Kidney capillary endothelial cell (primary cell): ENCODE measurements at regions not wholly inside any gene's neighbourhood (a gene's known extent, or its start where the extent isn't known, plus 50 kb on each side); places are given as distances from the start of the nearest gene placed in this dataset.

Source experiments
- DNase-seq: peaks from one replicate; pipeline ENCODE4 v3.0.0-alpha.2; 2018; ENCODE audit warnings: low spot score

DNA sequence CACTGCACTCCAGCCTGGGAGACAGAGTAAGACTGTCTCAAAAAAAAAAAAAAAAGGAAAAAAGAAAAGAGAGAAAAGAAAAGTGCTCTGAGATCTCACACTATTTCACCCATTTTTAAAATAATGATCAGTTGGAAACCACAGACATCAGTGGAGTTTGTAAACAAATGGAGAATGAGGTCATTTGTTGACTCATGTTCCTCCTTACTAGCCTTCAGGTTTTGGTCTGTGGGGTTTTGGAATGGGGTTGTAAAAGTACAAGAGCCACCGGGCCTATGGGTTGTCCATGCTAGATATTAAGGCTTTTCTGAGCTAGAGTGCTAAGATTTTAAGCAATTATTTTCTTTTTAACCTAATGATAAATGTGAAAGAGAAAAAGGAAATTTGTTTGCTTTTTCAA, 104.4 kb upstream of the PRL start:
- no peak for DNase-seq

DNA sequence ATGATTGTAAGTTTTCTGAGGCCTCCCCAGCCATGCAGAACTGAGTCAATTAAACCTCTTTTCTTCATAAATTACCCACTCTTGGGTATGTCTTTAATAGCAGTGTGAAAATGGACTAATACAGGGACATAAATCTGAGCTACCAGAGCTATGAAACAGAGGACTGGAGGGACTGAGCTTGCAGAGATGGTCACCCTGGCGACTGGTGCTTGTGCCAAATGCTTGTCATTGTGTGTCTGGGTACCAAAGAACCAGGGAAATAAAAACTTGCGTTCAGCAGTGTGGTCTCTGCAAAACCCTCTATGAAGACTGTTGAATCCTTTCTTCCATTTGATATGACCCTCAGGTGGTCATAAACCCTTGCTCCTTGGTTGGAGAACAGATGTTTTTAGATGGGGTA, 105.1 kb upstream of the PRL start:
- DNase-seq = no peak

DNA sequence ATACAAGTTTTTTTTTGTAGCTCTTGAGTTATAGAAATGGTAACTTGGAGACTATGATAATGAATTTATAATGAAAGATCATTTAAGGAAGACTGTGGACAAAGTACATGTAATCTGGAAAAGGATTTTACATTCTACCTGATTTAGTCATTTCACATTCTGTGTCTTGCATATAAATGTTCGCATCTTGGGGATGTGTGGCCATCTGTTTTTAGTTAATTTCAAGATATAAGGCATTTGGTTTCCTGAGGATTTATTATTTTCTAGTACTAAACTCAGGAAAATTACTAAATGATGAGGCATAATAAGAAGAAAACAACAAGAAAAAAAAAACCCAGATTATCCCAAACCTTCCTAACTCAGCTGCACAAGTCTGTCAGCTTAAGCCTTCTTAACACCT, 112.7 kb upstream of the PRL start:
- DNase-seq = no peak

DNA sequence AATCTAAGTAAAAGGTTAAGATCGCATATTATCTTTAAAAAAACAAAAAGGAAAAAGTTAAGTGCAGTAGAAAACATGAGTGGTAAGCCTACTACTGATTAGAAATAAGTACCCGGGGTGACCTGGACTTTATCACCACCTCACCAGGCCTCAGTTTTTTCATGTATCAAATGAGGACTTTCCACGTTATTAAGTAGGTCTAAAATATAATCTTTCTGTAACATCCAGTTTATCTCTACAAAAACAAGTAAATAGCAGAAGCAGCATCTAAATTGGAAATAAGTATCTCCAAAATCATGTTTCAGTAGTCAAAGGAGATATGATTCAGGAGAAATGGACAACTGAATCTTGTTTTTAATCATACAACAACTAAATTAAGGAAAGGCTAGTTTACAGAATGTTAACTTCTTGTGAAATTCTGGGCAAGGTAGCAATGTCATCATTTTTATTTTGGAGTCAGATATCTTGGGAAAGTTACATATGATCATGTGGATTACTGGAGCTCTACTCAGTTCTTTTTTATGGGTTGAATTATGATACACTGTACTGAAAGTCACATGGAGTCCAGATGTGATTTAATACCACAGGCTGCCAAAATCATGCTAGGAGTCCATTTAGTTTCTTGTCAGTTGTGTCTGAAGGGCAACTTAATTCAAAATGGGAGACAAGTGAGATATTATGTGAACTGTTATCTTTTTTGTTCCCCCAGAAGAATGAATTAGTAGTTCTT, 114.7 kb upstream of the PRL start:
- DNase-seq = no peak

DNA sequence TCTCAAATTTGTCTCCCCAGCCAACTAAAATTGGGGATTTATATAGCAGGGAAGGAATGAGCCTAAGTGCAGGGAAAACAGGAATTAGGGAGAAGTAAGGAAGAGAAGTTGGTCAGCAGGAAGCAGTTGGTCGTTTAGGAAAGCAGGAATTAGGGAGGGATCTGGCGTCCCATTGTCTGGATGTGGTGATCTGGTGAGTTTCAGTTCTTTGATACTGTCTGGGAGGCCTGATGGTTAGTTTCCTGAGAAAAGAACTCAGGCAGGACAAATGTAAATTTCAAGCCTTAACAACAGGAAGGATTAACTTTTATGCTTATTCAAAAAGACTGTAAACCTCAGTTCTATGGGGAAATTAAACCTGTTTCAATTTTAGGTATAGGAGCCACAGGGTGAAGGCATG, 116.2 kb upstream of the PRL start:
- DNase-seq = no peak

DNA sequence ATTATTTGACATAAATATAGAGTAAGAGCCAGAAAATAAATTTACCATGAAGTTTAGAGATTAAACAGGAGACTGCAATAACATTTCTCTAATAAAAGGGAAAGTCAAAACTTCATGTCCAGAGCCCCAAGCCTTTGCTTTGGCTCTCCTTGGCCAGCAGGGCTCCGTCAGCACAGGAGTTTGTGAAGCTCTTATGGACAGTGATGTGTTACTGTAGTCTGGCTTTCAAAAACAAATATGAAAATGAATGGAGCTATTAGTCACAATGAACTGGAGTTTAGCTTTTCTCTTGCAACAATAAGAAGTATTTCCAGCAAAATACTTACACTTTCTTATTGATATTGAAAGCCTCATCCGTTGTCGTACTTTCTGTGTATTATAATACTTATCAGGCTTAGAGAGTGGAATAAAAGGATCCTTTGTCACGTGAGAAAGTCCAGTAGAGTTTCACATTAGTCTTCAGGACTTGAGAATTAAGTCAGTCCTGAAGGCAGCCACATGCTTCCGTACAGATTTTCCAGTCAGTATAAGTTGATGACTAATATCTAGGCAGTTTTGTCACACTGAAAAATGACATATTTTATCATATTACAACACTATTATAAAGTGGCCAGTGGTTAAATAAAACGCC, 117.0 kb upstream of the PRL start:
- no peak for DNase-seq

DNA sequence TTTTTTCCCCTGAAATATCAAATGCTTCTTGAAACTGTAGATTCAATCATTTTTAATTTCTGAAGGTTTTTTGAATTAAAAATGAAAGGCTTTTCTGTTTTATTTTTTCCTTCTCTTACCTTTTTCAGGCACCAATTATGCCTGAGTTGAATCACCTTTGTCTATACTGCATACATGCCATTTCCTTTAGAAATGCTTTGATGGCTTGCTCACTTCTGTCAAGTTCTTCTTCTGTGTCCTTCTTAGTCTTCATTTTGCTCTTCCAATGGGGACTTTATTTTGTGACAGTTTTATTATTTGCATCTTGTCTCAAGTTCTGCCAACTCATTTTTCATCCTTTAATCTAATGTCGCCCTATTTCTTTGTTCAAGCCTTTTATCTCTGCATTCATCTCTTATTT, 121.9 kb upstream of the PRL start:
- no peak for DNase-seq

DNA sequence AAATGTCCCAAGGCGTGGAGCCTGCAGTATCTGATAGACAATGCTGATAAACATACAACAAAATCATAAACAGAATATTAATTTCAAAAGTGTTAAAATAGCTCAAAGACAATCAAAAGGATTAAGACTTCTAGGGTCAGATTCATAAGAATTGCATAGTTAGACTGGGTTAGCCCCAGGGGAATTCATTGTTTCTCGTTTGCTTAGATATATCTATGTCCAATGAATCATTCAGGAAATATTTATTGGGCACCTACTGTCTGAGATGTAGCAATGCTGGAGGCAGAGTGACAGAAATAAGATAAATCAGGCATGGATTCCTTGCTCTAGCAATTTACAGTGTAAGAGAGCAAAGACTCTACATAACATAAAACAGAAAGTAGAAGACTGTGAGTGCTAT, 124.4 kb upstream of the PRL start:
- DNase-seq = peak; percentile 7

DNA sequence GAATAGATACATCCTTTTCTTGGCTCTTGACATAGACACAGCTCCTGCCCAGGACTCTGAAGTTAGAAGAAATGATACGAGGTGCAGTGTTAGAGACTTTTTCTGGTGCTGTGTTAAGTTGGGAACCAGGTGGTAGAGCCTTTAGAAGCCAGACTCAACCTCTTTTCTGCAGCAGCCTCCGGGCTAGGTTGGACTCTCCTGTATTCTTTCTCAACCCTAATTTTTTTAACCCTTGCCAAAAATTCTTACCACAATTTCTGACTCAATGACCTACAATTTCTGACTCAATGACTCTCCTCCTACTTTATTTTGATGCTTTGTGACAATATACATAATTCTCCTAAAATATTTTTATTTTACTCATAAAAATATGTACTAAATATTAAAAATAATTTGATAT, 127.4 kb upstream of the PRL start:
- no peak for DNase-seq

DNA sequence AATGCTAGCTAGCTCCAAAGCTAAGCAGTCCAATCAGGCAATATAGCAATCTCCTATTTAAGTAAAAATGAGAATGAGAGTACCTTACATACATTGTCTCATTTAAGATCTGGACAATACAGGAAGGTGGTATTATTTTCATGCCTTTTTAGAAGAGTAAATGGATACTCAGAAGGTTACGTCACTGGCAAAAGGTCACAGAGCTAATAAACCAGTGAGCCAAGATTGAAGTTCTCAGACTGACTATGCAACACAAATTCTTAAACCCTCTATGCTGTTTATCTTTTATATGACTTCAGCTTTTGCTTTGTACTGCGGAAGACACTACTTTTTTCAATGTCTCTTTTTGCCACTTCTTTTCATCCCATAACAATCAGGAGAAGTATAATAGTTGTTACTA, 135.2 kb upstream of the PRL start:
- no peak for DNase-seq

DNA sequence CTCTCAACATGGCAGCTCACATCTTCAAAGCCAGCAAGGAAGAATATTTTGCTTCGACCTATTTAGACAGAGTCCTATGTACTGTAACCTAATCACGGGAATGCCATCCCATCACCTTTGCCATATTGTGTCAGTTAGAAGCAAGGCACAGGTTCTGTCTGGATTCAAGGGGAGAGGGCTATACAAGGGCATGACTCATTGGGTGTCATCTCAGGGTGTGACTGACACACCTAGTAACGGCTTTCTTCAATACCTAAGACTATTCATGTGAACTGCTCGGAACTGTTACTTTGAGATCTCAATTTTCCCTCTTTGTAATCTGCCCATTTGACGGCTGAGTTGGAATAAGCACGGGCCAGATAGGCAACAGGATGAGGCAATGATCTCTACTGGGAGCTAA, 135.6 kb upstream of the HDGFL1 start:
- DNase-seq = no peak

DNA sequence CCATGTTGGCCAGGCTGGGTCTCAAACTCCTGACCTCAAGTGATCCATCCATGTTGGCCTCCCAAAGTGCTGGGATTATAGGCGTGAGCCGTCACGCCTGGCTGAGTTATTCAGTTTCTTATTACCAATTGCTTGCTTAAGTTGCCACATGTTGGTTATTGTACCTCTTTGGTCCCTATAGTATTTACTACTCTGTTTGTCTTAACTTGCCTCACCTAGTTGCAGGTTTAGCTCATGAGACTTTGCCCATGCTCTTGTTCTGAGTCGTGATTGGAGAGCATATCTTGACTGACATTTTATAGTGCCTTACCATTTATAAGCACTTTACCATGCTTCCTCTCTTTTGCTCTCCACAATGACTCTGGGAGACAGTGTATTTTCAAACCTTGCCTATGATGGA, 134.2 kb upstream of the HDGFL1 start:
- no peak for DNase-seq

DNA sequence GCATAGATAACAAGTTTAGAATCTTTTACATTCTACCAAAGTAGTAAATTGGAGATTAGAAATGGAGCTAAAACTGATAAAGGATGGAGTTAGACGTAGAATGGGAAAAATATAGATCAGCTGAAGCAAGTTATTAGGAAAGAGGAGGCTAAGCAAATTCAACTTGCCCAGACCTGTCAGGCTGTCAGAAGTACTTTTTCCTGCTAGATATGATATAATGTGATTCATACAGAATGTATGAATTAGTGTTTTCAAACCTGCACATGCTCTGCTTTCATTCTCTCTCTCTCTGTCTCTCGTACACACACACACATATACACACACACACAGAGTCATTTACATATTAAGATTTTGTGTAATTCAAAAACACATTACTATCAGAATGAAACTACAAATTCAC, 133.2 kb upstream of the HDGFL1 start:
- DNase-seq = no peak

DNA sequence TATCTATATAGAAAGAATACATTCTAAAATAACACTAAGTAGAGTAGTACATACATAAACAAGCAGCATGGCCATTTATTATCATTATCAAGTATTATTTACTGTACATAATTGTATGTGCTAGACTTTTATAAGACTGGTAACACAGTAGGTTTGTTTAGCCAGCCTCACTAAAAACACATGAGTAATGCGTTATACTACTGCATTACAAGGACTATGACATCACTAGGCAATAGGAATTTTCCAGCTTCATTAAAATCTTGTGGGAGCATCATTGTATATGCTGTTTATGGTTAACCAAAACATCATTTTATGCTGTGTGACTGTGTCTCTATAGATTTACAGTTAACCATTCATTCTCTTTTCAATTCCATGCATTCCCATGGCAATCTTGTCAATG, 131.7 kb upstream of the HDGFL1 start:
- DNase-seq = no peak

DNA sequence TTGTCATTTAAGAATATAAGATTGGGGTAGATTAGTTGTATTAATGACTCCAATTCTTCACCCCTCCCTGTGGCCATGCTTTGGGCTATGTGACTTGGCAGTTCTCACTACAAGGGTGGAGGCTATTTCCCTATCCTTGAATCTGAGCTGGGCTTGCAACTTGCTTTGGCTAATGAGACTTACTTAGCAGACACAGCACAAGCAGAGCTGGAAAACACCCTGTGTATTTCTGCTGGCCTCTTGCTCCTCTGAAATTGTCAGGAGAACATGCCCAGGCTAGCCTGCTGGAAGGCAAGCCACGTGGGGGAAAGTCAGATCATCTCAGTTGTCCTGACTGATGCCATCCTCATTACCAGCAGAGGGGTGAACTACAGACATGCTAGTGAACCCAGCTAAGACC, 126.5 kb upstream of the HDGFL1 start:
- DNase-seq = no peak

DNA sequence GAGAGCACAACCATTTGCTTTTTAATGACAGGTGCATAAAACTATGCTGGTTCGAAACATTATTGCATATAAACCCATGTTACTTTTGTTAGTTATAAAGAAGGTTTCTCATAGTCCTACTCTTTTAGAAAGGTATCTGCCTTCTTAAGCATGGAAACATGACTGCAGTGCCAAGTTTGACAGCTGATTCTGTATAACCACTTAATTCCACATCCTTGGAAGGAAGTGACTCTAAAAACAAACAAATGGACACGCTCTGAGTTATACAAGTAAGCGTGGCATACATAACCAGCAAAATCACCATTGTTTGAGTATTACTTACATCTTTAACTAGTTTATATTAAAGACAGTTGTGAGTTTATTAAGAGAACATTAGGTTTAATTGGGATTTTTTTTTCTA, 125.0 kb upstream of the HDGFL1 start:
- DNase-seq = no peak

DNA sequence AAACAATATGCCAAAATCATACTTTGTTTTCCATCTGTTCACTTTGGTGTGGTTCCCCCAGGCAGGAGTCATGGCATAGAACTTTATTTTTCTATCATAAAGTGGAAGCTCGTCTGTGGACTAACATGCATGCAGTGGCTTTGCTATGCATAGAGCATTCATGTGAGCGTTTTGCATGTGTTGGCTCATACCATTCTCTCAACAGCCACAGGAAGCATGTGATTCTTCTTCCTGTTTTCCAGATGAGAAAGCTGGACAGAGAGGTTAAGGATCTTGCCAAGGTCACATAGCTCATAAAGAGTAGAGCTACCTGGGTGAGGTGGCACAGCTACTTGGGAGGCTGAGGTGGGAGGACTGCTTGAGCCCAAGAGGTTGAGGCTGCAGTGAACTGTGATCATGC, 123.4 kb upstream of the HDGFL1 start:
- DNase-seq = peak; percentile 19

DNA sequence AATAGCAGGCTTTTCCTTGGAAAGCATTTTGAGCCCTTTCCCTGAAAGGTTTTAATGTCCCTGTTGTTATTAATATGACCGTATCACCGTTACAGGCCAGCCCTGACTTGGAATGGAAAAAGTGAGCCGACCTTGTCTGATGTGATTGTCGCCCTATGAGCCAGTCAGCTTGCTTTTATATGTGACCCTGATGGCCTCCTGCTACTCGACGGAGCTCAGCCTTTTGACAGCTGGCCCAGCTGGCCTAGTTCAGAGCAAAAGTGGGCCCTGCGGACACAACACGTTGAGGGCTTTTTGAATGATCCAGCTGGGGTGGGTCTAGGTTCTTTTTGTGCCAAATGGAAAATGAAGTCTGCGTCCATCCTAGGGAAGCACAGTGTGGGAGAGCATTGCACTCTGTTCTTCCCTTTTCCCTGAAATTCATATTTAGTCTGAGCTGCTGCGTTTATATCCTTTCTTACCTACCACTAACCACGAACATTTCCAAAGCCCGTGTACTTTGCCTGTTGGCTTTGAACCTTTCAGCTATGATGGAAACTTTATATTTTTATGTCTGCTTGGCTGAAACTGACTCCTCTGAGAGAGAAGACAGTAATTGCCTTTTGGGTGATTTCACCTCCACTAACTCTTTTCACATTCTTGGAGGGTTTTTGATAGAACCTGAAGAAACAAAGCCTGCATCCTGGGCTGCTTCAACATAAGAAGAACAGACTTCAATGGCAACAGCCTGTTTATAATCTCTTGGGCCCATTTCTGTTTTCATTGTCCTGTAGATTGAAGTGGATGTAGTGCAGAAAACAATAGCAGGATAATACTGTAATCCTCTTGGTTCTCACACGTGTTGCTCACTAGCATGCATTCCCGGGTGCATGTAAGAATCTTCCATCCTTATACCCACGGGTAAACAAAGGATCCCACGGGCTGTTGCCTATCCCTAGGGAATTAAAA, 121.8 kb upstream of the HDGFL1 start:
- peak; percentile 26 for DNase-seq

DNA sequence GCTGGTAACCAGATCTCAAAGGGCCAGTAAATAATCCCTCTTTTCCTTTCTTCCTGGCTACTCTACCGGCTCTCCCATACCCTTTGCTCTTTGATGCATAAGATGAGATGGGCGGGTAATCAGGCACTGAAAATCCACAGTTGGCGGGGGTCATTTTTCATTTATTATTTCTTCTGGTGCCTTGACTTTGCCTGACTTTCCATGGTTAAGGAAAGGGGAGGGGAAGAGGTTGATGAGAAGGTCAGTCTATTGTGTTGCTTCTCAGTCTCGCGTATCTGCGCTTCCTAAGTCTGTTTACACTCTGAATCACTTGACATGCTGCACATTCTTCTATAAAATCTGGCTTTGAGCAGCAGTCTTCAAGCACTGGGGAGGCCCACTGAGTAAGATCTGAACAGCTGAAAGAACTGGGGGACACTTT, 121.1 kb upstream of the HDGFL1 start:
- peak; percentile 73 for DNase-seq

DNA sequence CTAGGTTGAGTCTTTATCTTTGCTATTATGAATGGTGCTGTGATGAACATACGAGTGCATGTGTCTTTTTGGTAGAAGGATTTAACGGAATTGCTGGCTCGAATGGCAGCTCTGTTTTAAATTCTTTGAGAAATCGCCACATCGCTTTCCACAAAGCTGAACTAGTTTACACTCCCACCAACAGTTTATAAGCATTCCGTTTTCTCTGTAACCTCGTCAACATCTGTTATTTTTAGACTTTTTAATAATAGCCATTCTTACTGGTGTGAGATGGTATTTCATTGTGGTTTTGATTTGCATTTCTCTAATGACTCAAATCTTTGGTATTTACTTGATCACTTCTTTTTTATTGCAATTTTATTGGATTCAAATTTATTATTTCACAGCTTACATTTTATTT, 117.4 kb upstream of the HDGFL1 start:
- DNase-seq = no peak

DNA sequence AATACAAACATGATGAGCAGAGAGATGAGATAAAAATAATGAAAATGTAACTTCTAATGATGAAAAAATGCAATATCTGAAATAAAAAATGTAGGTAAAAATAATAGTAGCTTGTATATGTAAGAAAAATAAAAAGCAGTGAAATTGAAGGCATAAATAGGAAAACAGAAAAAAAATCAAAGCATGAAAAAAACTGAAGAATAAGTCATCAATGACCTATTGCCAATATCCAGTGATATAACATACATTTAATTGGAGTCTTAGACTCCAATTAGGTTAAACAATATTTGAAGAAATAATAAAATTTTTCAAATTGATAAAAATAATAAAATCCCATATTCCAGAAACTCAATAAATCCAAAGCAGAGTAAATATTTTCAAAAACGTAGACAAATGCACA, 114.0 kb upstream of the HDGFL1 start:
- no peak for DNase-seq

DNA sequence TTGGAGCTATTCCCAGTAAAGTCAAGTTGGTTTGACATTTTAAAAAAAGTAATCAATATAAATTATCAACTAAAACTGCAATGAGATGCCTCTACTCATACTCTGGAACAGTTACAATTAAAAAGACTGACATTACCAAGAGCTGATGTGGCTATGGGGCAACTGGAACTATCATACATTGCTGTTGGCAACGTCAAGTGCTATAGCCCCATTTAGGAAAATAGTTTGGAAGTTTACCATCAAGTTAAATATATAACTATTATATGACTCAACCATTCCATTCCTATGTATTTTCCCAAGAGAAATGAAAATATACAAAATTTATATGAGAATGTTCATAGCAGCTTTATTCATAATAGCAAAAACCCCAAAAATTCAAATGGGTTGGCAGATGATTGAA, 111.4 kb upstream of the HDGFL1 start:
- DNase-seq = no peak

DNA sequence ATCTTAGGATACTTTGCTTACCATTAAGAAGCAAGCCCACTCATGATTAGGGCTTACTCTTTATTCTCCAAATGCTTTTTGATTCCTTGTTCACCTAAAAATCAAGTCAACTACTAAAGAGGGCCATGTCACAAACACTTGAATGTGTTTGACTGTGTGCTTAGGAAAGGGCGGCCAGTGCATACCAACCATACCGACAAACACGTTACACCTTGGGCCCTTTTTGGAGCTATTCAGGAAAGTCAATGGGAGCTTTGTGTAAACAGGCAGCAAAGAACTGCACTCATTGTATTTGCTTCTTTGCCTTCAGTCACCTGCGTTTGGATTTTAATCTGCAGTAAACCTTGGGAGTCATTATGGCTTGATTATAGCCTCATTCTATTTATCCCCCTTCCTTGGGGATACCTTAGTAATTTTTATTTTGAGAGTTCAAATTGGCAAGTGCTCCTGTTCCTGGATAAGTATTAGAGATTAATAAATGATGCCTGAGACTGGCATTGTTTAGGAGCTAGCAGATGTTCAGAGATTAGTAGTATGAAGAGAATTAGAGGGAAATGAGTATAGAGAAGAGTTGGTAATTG, 102.6 kb upstream of the HDGFL1 start:
- DNase-seq = no peak
